HG03457 (cell line): ENCODE measurements at regions not wholly inside any gene's neighbourhood (a gene's known extent, or its start where the extent isn't known, plus 50 kb on each side); places are given as distances from the start of the nearest gene placed in this dataset.

Experiments
- ATAC-seq: cut with Tn5 transposase; IDR thresholded peaks from one replicate; pipeline ENCODE4 v1.9.1; 2021; ENCODE audit warnings: moderate number of reproducible peaks; ENCODE audit not compliant: unreplicated experiment

GRCh38 chr16:65783709-65784474 is 582.6 kb upstream of the CDH5 start:
- ATAC-seq: no peak

- no peak for ATAC-seq
Measured at GRCh38 chr16:65782611-65783600, 583.6 kb upstream of the CDH5 start.

GRCh38 chr16:65781855-65782254 is 584.6 kb upstream of the CDH5 start:
- ATAC-seq: no peak

DNA sequence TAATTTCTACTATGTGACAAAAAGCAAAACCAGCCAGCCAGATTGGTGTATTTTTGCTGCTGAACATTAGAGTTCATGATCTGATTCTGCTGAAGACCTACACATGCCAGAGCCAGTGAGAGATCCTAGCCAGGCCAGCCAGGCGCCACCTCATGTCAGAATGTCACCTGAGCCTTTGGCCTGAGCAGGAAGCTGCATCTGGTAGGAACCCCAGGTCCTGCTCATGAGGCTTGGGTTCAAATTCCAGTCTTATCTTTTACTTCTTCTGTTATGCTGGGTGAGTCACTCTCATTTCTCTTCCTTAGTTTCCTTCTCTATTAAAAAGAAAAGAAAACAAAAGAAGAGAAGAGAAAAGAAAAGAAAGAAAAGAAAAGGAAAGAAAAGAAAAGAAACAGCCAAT is 585.1 kb upstream of the CDH5 start:
- no peak for ATAC-seq

- ATAC-seq: no peak
Measured at GRCh38 chr16:65779201-65779600, 587.3 kb upstream of the CDH5 start.

GRCh38 chr16:65776639-65777183 is 589.8 kb upstream of the CDH5 start:
- ATAC-seq: no peak

DNA sequence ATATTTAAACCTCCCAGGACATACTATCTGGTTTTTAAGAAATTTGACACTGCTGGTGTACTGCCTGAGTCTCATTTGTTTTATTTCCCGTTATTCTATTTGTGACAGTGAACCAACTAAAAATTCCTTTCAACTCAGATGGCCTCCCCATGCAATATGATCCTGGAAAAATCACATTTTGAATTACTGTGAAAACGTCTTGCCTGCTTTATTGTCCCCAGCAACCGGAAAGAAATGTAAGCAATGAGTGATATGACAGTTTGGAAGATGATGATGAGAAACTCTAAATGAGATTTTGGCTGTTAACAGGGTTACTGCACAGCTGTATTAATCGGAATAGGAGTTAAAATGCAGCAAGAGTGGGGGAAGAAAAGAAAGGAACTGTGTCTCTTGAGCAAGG is 590.7 kb upstream of the CDH5 start:
- no peak for ATAC-seq

- ATAC-seq: no peak
Measured at GRCh38 chr16:65774350-65774749, 592.1 kb upstream of the CDH5 start.

DNA sequence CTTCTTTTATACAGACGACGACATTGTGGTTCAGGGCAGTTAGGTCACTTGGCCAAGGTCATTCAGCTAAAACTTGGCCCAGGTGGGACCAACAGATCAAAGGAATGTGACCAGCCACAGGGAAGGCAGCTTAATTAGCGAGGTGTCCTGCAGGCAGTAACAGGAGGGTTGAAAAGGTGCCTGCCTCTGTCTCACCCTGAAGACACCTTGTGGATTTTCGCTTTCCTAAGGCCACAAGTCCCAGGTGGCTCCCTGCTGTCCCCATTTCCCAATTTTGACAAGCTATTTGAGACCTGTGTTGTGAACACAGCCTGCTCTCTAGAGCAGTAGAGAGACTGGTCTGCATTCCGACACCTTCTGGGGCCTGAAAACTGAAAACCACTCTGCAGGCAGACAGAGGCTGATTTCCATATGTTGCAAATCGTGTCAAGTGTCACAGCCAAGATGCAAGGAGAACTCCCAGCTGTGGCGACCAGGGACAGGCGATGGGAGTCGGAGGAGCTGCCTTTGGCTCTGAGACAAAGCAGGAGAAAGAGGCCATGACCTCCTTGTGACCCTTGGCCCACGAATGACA is 593.1 kb upstream of the CDH5 start:
- no peak for ATAC-seq

DNA sequence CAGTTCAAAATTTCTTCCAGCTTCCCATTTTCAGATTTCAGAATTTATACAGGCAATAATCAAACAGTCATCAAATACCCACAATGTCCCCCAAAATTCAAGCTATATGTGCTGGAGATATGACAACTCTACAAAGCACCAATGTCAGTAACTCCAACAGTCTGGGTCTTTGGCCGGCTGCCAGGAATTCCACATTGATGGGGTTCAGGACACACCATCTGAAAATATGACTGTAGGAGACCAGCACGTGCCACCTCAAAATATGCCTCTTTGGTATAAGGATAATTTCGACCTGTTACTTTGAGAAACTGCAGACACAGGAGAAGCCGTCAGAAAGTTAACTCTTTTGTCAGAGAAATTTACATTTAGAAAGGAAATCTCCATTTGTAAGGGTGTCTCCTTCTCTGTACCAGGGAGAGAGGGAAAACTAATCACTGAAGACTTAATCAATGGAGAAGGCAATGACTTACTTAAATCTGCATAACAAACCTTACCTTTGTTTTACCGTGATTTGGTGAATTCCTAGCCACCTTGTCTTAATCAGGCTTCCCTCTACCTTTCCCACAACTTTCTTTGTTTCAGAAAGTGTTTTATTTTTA is 594.3 kb upstream of the CDH5 start:
- no peak for ATAC-seq

DNA sequence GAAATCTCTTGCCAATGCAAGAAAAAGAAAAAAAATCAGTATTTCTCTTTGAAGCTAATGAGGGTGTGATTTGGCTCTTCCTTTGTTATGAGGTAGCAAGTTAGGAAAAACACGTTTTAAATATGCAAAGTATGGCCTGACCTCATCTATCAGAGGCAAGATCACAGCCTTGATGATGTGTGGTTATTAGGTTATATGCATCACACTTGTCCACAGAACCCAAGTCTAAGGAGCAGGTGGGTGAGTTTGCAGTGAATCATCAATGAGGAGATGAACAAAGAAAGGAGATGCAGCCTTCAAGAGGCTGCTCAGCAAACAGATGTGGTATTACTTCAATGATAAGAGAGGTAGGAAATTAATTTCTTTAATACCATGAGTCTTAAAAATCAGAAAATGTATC is 594.8 kb upstream of the CDH5 start:
- no peak for ATAC-seq

DNA sequence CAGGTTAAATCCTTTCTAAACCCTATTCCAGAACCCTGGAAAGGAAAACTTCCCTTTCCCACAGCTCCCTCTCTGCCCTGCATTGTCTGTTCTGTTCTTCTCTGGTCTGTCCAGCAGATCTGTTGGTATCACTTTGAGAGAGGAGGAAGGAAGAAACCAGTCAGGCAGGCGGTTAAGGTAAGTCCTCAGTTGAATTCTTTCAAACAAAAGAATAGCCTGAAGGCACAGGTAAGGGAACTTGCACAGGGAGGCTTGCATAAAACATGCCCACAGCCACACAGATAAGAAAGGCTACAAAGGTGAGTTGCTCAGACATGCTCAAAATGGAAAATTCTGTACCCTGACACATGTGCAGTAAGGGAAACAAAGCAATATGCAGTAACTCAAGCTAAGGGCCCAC is 595.7 kb upstream of the CDH5 start:
- no peak for ATAC-seq

GRCh38 chr16:65769776-65770438 is 596.6 kb upstream of the CDH5 start:
- no peak for ATAC-seq

DNA sequence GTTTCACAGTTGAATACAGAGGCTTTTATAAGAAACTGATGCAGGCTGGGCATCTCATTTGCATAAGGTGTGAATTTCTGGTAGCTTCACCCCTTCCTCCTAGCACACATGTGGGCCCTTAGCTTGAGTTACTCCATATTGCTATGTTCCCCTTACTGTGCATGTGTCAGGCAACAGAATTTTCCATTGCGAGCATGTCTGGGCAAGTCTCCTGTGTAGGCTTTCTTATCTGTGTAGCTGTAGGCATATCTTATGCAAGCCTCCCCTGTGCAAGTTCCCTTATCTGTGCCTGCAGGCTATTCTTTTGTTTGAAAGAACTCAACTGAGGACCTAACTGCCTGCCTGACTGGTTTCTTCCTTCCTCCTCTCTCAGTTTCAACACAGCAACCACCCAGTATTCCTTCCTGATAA is 597.4 kb upstream of the CDH5 start:
- no peak for ATAC-seq

DNA sequence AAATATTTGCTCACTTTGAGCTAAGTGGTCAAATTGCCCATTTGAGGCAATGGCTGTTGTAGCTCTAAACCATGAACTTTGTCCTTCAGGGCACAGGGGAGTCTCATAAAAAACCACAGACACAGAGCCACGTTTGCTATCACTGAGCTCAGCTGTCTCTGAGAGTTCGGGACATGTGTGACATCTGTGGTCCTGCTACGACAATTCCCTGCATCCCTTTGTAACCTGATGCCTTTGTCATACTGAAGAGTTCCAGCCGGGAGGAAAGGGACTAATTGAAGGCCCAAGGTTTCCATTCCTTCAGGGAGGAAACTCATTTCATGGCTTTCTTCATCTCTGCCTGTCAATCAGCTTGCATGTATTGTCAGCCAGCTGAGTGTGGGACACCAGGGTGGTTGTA is 599.4 kb upstream of the CDH5 start:
- no peak for ATAC-seq

DNA sequence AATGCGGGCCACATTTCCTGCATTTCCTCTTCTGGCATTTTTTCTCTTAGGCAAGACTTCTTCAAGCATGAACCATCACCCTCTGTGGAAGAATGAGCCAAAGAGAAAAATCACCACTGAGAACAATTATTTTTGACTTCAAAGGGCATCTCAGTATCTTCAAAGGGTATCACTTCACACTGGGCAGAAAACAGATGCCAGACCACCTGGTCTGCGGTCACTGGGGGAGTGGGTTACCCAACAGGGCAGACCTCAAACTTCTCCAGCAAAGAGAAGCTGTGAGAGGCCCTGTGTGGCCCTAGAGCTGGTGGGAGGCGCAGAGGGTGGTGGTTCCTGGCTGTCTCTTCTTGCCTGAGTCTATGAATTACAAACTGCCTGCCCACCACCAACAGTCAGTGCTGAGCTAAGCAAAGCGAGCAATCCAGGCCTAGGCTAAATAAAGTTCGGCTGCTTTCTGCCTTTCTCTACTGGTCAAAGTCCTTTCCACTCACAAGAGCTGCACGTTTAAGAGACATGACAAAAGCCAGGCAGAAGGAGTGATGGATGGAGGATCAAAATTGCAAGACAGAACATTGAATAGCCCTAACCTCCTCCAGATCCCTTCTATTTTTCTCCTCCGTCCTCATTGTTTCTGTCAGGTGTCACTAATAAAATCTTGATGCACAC is 602.7 kb upstream of the CDH5 start:
- no peak for ATAC-seq

DNA sequence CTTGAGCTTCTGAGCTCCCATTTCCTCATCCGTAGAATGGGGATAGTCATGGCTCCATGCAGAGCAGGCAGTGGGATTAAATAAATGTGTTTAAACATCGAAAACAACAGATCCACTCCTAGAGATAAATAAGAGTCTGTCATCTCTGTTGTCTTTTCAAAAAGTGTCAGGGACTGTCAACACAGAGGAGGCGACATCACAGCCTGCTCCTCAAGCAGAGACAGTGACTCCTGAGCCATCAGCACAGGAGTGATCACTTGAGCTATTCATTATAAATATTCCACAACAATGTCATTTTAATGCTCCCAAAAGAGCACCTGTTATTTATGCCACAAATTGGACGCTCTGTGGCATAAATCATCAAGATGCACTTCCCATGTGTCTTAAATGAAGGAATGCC is 605.6 kb upstream of the CDH5 start:
- ATAC-seq: no peak

- ATAC-seq: no peak
Measured at GRCh38 chr16:65758620-65759019, 607.9 kb upstream of the CDH5 start.

DNA sequence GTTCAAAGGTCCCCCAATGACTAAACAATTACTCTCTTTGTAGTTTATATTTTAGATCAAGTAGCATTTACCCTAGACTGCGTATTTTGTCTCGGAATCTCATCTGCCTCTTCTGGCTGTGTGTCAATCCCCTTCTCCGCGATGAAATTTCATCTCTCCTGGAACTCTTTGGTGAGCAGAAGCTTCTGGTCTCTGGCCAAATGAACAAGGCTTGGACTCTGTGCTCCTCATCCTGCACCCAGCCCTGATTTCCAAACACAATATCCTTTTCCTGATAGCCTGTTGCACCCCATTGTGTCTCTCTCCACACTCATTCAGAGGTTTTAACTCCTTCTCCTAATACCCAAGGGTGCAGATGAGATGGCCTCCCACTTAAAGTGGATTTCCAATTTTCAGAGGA is 609.4 kb upstream of the CDH5 start:
- no peak for ATAC-seq

- ATAC-seq: no peak
Measured at GRCh38 chr16:65756163-65756562, 610.3 kb upstream of the CDH5 start.
